WTC11 (cell line): ENCODE measurements at regions not wholly inside any gene's neighbourhood (a gene's known extent, or its start where the extent isn't known, plus 50 kb on each side); places are given as distances from the start of the nearest gene placed in this dataset.

Source experiments
- ATAC-seq: fragments of 200-7000 bp; cut with Tn5 transposase; 2 replicates; pipeline ENCODE4 v1.10.0; 2021; ENCODE audit warnings: mild to moderate bottlenecking, moderate library complexity
- CTCF ChIA-PET: fragments of 300-600 bp; sonication (Branson Sonifier 250); formaldehyde crosslinking; loops from one replicate; lab custom pipeline; 2021; ENCODE audit warnings: antibody characterized with exemption; lab: Charles Lee
- POLR2A ChIA-PET: fragments of 350-600 bp; sonication (Branson Sonifier 250); formaldehyde crosslinking; loops from one replicate; lab custom pipeline; 2021; ENCODE audit warnings: antibody characterized with exemption; lab: Charles Lee
- DNase-seq: peaks from one replicate; pipeline ENCODE4 v3.0.0; 2021; ENCODE audit warnings: low spot score
- H3K27ac Mint-ChIP-seq: 2 replicates; pipeline ENCODE4 v1.8.0; 2021; ENCODE audit warnings: mixed read lengths
- H3K27me3 Mint-ChIP-seq: 2 replicates; pipeline ENCODE4 v1.8.0; 2021; ENCODE audit warnings: low read depth, mild to moderate bottlenecking, moderate library complexity, mixed read lengths
- H3K36me3 Mint-ChIP-seq: 2 replicates; pipeline ENCODE4 v1.8.0; 2021; ENCODE audit warnings: mixed read lengths
- H3K4me1 Mint-ChIP-seq: 2 replicates; pipeline ENCODE4 v1.8.0; 2022; ENCODE audit warnings: mixed read lengths
- H3K4me3 Mint-ChIP-seq: 2 replicates; pipeline ENCODE4 v1.8.0; 2021; ENCODE audit warnings: mild to moderate bottlenecking, moderate library complexity, mixed read lengths
- H3K9me3 Mint-ChIP-seq: 2 replicates; pipeline ENCODE4 v1.8.0; 2021; ENCODE audit warnings: mixed read lengths
- ATF2 ChIP-seq: sonication (generic); formaldehyde crosslinking; IDR thresholded peaks from 2 replicates; pipeline ENCODE4 v1.8.1; 2022; ENCODE audit warnings: low read depth, missing genetic modification reagents, borderline replicate concordance
- ATF6 ChIP-seq: sonication (generic); formaldehyde crosslinking; IDR thresholded peaks from 2 replicates; pipeline ENCODE4 v1.8.1; 2023; ENCODE audit warnings: mild to moderate bottlenecking, missing genetic modification reagents
- CBFB ChIP-seq: sonication (generic); formaldehyde crosslinking; IDR thresholded peaks from 2 replicates; pipeline ENCODE4 v1.8.1; 2022; ENCODE audit warnings: mild to moderate bottlenecking, low read depth, missing genetic modification reagents
- CDX4 ChIP-seq: fragments of 250-450 bp; sonication (Bioruptor Pico); IDR thresholded peaks from 2 replicates; pipeline ENCODE4 v1.9.0; 2021; ENCODE audit warnings: moderate library complexity, mild to moderate bottlenecking, inconsistent platforms, borderline replicate concordance
- CREM ChIP-seq: sonication (generic); formaldehyde crosslinking; IDR thresholded peaks from 2 replicates; pipeline ENCODE4 v1.8.1; 2022; ENCODE audit warnings: mild to moderate bottlenecking, missing genetic modification reagents, moderate library complexity
- EMX1 ChIP-seq: fragments of 250-450 bp; sonication (Bioruptor Pico); IDR thresholded peaks from 2 replicates; pipeline ENCODE4 v1.8.0; 2021; ENCODE audit warnings: mild to moderate bottlenecking
- ETV6 ChIP-seq: sonication (generic); formaldehyde crosslinking; IDR thresholded peaks from 2 replicates; pipeline ENCODE4 v1.8.1; 2022; ENCODE audit warnings: mild to moderate bottlenecking, missing genetic modification reagents
- MAX ChIP-seq: sonication (generic); formaldehyde crosslinking; IDR thresholded peaks from 2 replicates; pipeline ENCODE4 v1.8.0; 2022; ENCODE audit warnings: mild to moderate bottlenecking, missing genetic modification reagents
- NR2C2 ChIP-seq: sonication (generic); formaldehyde crosslinking; IDR thresholded peaks from 2 replicates; pipeline ENCODE4 v1.8.0; 2022; ENCODE audit warnings: mild to moderate bottlenecking, missing genetic modification reagents
- NR3C1 ChIP-seq: sonication (generic); formaldehyde crosslinking; conservative IDR thresholded peaks from 2 replicates; pipeline ENCODE4 v1.8.1; 2023; ENCODE audit warnings: low read depth, mild to moderate bottlenecking, missing genetic modification reagents
- RORB ChIP-seq: fragments of 250-450 bp; sonication (Bioruptor Pico); IDR thresholded peaks from 2 replicates; pipeline ENCODE4 v1.9.0; 2021; ENCODE audit warnings: mild to moderate bottlenecking
- SP1 ChIP-seq: sonication (generic); formaldehyde crosslinking; conservative IDR thresholded peaks from 2 replicates; pipeline ENCODE4 v1.8.1; 2022; ENCODE audit warnings: missing genetic modification reagents
- TEAD1 ChIP-seq: sonication (generic); formaldehyde crosslinking; IDR thresholded peaks from 2 replicates; pipeline ENCODE4 v1.8.0; 2022; ENCODE audit warnings: mild to moderate bottlenecking, missing genetic modification reagents
- USF2 ChIP-seq: sonication (generic); formaldehyde crosslinking; IDR thresholded peaks from 2 replicates; pipeline ENCODE4 v1.8.1; 2023; ENCODE audit warnings: mild to moderate bottlenecking, missing genetic modification reagents, moderate library complexity
- ZMAT4 ChIP-seq: fragments of 250-450 bp; sonication (Bioruptor Pico); IDR thresholded peaks from 2 replicates; pipeline ENCODE4 v1.9.0; 2021; ENCODE audit warnings: mild to moderate bottlenecking
- ZNF138 ChIP-seq: sonication (generic); formaldehyde crosslinking; conservative IDR thresholded peaks from 2 replicates; pipeline ENCODE4 v1.8.1; 2022; ENCODE audit warnings: mild to moderate bottlenecking, moderate library complexity, missing genetic modification reagents
- ZNF263 ChIP-seq: sonication (generic); formaldehyde crosslinking; IDR thresholded peaks from 2 replicates; pipeline ENCODE4 v1.8.1; 2022; ENCODE audit warnings: low read depth, mild to moderate bottlenecking, moderate library complexity, missing genetic modification reagents
- ZNF281 ChIP-seq: sonication (generic); formaldehyde crosslinking; IDR thresholded peaks from 2 replicates; pipeline ENCODE4 v1.8.0; 2023; ENCODE audit warnings: mild to moderate bottlenecking, missing genetic modification reagents
- ZNF396 ChIP-seq: fragments of 250-450 bp; sonication (Bioruptor Pico); IDR thresholded peaks from 2 replicates; pipeline ENCODE4 v1.8.0; 2021; ENCODE audit warnings: mild to moderate bottlenecking, moderate library complexity, borderline replicate concordance
- ZNF423 ChIP-seq: fragments of 250-450 bp; sonication (Bioruptor Pico); IDR thresholded peaks from 2 replicates; pipeline ENCODE4 v2.1.2; 2022; ENCODE audit warnings: mild to moderate bottlenecking, moderate library complexity
- ZNF671 ChIP-seq: fragments of 250-450 bp; sonication (Bioruptor Pico); IDR thresholded peaks from 2 replicates; pipeline ENCODE4 v1.8.0; 2021; ENCODE audit warnings: mild to moderate bottlenecking

- TF ChIP-seq MAX (CRISPR knock-in tag) (0 out of 2 replicates have a peak, but pooled peaks have one; percentile 37), ZNF671 (CRISPR knock-in tag) (no peak)
These were observed 158.1 kb upstream of the IER5L start (continued) for GRCh38 chr9:129336130-129336528.

GRCh38 chr9:129335464-129336129 lies 157.5 kb upstream of the IER5L start:
- Mint-ChIP-seq H3K27ac (peak overlapping the region; percentile 81), H3K4me1 (peaks cover 43% of the 10 kb centered on the region), H3K36me3 (peaks cover 5% of the 10 kb centered on the region; the same call in 1 of the 2 replicates), H3K4me3 (peak overlapping the region; percentile 61), H3K9me3 (peaks cover 9% of the 10 kb centered on the region), H3K27me3 (0 out of 2 replicates have a peak, but pooled peaks cover 3% of the 10 kb centered on the region)
- ChIA-PET POLR2A (interaction anchor here (0.7 to 1.8 kb wide), 7 partner anchors 15 to 261 kb away, joined by 3 to 8 read pairs (median 4); partner anchors contain the start of gene IER5L), CTCF (interaction anchor here (0.6 to 3.0 kb wide), 22 partner anchors 10 to 1060 kb away, joined by 3 to 27 read pairs (median 4); partner anchors contain the start of gene SH3GLB2)
- ATAC-seq: no peak
- no peak for TF ChIP-seq TEAD1 (CRISPR knock-in tag)
- peak; percentile 36; the same call in 1 of the 2 replicates for TF ChIP-seq ZNF423 (CRISPR knock-in tag)
- no peak for DNase-seq

- Mint-ChIP-seq H3K4me1 (peaks cover 43% of the 10 kb centered on the region), H3K4me3 (peak overlapping the region; percentile 57), H3K27ac (peak overlapping the region; percentile 100), H3K27me3 (0 out of 2 replicates have a peak, but pooled peaks cover 4% of the 10 kb centered on the region), H3K36me3 (peaks cover 5% of the 10 kb centered on the region; the same call in 1 of the 2 replicates), H3K9me3 (peaks cover 13% of the 10 kb centered on the region)
- DNase-seq: peak; percentile 91
- ChIA-PET CTCF (interaction anchor here (0.6 to 3.0 kb wide), 18 partner anchors 10 to 290 kb away, joined by 3 to 27 read pairs (median 6); no protein-coding TSS in a partner anchor), POLR2A (interaction anchor here (0.6 to 1.8 kb wide), 14 partner anchors 13 to 292 kb away, joined by 3 to 13 read pairs (median 4); partner anchors contain the start of genes IER5L and NTMT1)
- ATAC-seq: peak; percentile 82
- TF ChIP-seq ETV6 (CRISPR knock-in tag) (peak; percentile 96), USF2 (peak; percentile 83), NR2C2 (CRISPR knock-in tag) (no peak), ZNF423 (CRISPR knock-in tag) (0 out of 2 replicates have a peak, but pooled peaks have one; percentile 2), NR3C1 (CRISPR knock-in tag) (no peak), SP1 (CRISPR knock-in tag) (peak; percentile 87), ATF6 (CRISPR knock-in tag) (no peak), CREM (peak; percentile 74; the same call in 1 of the 2 replicates), ZNF671 (CRISPR knock-in tag) (no peak), MAX (CRISPR knock-in tag) (peak; percentile 81), ZNF263 (CRISPR knock-in tag) (peak; percentile 64; the same call in 1 of the 2 replicates), CBFB (peak; percentile 74; the same call in 1 of the 2 replicates), ZNF281 (no peak), ZMAT4 (no peak), EMX1 (no peak), ZNF138 (no peak), ZNF396 (CRISPR knock-in tag) (no peak), CDX4 (CRISPR knock-in tag) (no peak), RORB (CRISPR knock-in tag) (no peak), ATF2 (CRISPR knock-in tag) (no peak)
These were observed 156.3 kb upstream of the IER5L start for GRCh38 chr9:129334105-129334935.
